ENCODE measurements at regions not wholly inside any gene's neighbourhood (a gene's known extent, or its start where the extent isn't known, plus 50 kb on each side); places are given as distances from the start of the nearest gene placed in this dataset.
A peak's percentile ranks its signal among the peaks of the same experiment; 100 is the strongest.

- H3K27ac ChIP-seq: no peak overlapping the region
- TF ChIP-seq CTCF (IDR thresholded peaks at IDR 0.05) (no peak), ZFX (IDR thresholded peaks at IDR 0.05; ENCODE audit: borderline replicate concordance) (no peak)
These were observed 75.7 kb upstream of the ADGRL4 start for GRCh38 chr1:79082233-79082632.

DNA sequence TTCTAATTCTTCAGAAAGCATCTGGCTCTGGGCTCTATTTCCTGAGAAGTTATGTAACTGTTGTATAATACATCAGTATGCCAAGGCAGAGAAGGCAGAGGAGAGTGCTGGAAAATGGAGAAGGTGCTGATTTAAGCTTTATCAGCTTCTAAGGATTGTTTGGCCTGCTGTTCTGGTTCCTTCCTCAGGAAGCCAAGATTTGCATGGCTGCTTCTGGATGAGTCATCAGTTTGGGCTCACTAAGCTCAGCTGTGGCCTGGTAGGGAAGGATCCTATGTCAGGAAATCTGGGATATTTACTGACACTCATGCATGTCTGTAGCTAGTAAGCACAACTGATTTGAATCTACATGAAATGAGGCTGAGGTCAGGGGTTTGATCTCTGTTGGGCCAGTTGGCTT, 73.2 kb upstream of the ADGRL4 start:
- TF ChIP-seq CTCF (IDR thresholded peaks at IDR 0.05): no peak
- no peak for TF ChIP-seq ZFX (IDR thresholded peaks at IDR 0.05; ENCODE audit: borderline replicate concordance)
- no peak overlapping the region for H3K27ac ChIP-seq

- no peak for TF ChIP-seq ZFX (IDR thresholded peaks at IDR 0.05; ENCODE audit: borderline replicate concordance)
- TF ChIP-seq CTCF (IDR thresholded peaks at IDR 0.05): no peak
- no peak overlapping the region for H3K27ac ChIP-seq
These were observed 68.4 kb upstream of the ADGRL4 start for GRCh38 chr1:79074975-79075374.

- TF ChIP-seq ZFX (IDR thresholded peaks at IDR 0.05; ENCODE audit: borderline replicate concordance): no peak
- peak; percentile 34 for TF ChIP-seq CTCF (IDR thresholded peaks at IDR 0.05)
These were observed 63.3 kb upstream of the ADGRL4 start for GRCh38 chr1:79069828-79070227.

GRCh38 chr1:79059341-79059740, 52.8 kb upstream of the ADGRL4 start:
- TF ChIP-seq CTCF (IDR thresholded peaks at IDR 0.05) (no peak), ZFX (IDR thresholded peaks at IDR 0.05; ENCODE audit: borderline replicate concordance) (no peak)
- no peak overlapping the region for H3K27ac ChIP-seq

More at GRCh38 chr1:79069828-79070227, 63.3 kb upstream of the ADGRL4 start:
- no peak overlapping the region for H3K27ac ChIP-seq
